GM12874 (cell line): ENCODE measurements at regions not wholly inside any gene's neighbourhood (a gene's known extent, or its start where the extent isn't known, plus 50 kb on each side); places are given as distances from the start of the nearest gene placed in this dataset.

Experiments
- TF ChIP-seq, protein P1 (sequence below): IDR thresholded peaks from 2 replicates; pipeline ENCODE4 v1.5.1; 2011; ENCODE audit warnings: low read depth, mild to moderate bottlenecking, control low read depth, low read length, moderate library complexity; ENCODE audit not compliant: insufficient read depth

DNA sequence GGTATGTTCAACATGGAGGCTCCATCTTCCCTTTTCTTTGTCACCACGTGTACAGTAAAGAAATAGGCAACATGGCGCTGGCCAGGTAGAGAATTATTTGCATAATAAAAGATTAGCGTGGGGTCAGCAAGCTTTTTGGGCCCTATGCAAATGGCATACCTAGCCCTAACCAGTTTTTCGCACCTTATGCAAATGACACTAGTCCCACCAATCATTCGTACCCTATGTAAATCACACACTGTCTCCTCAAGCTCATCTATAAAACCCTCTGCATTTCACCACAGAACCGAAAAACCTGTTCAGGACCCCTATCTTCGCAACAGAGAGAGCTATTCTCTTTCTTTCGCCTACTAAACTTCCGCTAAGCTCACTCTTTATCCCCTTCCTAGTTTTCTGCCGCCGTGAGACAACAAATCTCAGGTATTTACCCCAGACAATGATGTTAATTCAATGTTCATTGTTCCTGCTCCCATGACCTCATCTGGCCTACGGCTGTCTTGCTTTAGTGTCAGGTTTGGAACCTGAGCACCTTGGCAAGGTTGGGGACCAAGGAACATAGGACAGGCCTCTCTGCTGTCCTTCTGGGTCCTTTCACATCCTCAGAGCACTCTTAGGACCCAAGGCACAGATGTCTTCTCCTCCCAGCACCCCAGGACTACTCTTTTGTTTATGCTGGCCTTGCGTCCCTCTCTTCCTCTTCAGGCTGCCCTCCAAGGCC lies 180.7 kb upstream of the RAI14 start:
- TF ChIP-seq, protein P1, sequence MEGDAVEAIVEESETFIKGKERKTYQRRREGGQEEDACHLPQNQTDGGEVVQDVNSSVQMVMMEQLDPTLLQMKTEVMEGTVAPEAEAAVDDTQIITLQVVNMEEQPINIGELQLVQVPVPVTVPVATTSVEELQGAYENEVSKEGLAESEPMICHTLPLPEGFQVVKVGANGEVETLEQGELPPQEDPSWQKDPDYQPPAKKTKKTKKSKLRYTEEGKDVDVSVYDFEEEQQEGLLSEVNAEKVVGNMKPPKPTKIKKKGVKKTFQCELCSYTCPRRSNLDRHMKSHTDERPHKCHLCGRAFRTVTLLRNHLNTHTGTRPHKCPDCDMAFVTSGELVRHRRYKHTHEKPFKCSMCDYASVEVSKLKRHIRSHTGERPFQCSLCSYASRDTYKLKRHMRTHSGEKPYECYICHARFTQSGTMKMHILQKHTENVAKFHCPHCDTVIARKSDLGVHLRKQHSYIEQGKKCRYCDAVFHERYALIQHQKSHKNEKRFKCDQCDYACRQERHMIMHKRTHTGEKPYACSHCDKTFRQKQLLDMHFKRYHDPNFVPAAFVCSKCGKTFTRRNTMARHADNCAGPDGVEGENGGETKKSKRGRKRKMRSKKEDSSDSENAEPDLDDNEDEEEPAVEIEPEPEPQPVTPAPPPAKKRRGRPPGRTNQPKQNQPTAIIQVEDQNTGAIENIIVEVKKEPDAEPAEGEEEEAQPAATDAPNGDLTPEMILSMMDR = no peak

DNA sequence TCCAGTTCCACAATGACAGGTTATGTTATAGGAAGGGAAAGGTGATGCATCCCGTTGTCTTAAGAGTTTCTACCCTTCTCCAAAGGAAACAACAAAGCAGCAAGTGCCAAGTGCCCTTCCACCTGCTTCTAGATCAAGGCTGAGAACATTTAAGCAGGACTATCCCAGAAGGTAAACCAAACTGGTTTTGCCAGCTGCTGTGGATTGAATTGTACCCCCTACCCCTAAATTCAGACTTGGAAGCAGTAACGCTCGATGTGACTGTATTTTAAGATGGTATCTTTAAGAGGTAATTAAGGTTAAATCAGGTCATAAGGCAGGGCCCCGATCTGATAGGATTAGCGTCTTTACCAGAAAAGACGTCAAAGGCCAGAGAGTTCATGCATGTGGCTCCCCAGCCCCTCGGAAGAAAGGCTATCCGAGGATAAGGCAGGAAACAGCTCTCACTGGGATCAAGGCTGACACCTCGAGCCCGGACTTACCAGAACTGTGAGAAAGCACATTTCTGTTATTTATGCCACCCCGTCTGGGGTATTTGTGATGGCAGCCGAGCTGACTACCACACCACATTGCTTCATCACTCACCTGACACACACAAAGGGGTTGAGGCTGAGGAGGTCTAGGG lies 179.1 kb upstream of the RAI14 start:
- TF ChIP-seq, protein P1 = no peak

DNA sequence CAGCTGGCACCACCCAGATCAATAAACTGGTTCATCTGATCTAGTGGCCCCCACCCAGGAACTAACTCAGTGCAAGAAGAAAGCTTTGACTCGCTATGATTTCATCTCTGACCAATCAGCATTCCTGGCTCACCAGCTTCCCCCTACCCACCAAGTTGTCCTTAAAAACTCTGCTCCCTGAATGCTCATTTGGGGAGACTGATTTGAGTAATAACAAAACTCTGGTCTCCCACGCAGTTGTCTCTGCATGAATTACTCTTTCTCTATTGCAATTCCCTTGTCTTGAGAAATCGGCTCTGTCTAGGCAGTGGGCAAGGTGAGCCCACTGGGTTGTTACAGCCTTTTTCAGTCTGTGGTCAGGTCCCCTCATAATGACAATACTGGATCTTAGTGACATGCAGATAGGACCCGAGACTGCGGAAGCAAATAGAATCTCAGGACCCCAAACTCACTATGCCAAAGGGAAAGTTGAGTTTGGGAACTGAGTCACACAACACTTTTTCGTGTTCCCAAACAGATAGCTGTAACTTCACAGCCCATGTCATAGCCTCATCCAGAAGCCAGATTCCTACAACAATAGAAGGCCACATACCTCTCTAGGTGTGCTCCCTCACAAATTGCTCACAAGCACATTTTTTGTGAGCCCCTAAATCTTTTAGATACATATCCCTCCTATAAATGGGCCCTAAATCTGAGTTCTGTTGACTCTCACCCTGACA lies 175.2 kb upstream of the RAI14 start:
- TF ChIP-seq, protein P1 = no peak

DNA sequence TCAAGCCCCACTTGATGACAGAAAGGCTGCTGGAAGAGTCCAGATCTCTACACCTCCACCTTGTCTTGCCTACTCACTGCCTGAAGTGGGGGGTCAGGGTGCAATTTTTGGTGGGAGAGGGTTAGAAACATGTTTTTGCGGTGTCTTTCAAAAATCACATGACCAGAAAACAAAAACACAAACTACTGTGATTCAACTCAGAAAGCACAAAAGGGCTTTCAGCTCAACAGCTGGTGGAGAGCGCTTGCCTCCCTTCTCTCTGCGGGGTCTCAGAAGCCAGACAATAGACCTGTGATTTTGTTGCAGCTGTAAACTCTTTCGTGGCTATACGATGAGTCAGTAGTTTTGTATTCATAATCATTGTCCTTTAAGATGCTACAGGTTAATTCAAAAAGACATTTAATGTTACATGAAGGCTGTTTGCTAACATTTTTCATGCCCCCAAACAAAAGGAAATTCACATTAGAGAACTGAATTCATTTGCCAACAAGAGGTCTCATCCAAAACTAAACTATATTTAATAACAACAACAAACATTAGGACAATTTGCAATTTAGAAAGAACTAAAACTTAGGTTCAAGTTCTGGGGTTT lies 172.6 kb upstream of the RAI14 start:
- TF ChIP-seq, protein P1 = no peak

DNA sequence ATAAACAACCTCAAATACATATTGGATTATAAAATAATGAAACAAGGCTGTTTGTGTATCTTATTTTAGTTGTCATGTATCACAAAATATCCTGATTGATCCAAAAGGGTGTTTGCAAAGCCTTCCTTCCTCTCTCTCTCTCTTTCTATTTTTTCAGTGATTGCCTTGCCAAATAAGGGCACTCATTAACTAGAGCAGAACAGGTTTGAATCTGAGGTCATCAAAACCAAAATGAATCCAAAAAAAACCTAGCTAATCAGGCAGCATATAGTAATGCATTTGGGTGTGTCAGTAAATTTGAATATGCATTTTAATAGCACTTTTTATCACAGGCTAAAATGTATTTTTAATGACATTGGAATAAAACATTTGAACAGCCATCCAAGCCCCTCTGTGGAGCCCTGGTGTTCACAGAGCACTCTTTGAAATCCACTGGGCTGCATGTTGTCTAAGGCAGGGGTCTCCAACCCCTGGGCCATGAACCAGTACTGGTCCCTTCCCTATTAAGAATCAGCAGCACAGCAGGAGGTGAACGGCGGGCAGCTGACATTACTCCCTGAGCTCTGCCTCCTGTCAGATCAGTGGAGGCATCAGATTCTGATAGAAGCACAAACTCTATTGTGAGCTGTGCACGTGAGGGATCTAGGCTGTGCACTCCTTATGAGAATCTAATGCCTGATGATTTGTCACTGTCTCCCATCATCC lies 171.8 kb upstream of the RAI14 start:
- TF ChIP-seq, protein P1 = no peak

DNA sequence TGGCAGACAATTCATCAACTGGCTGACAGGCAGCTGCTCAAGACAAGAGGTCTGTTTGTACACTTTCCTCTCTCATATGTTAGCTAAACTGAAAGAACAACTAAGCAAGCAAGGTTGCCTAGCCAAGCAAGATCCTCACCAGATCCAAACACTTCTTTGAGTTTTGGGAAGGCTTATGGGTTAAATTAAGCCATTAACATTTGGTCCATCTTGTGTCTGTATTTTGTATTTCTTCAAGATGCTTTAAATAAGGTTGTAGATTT lies 170.4 kb upstream of the RAI14 start:
- TF ChIP-seq, protein P1 = no peak
